Spleen (tissue), 7 donors: ENCODE measurements at regions not wholly inside any gene's neighbourhood (a gene's known extent, or its start where the extent isn't known, plus 50 kb on each side); places are given as distances from the start of the nearest gene placed in this dataset.

Experiments used
- CTCF ChIP-seq, 11 experiments: fragments of 200-600 bp in 7 of 11; fragments of 450-650 bp in 4 of 11; sonication (generic) in 4 of 11; IDR thresholded peaks in 8 of 11; conservative IDR thresholded peaks in 3 of 11; 1 replicate in 7 of 11; 2 replicates in 4 of 11; pipeline versions ENCODE4 v1.4.0 to v1.8.0; 2016 to 2021; ENCODE audit warnings: antibody characterized with exemption in 11 of 11, inconsistent platforms in 4 of 11, mild to moderate bottlenecking in 1 of 11
- POLR2A ChIP-seq, 3 donors: fragments of 450-650 bp; IDR thresholded peaks; one replicate each; pipeline ENCODE4 v1.5.1; 2017; ENCODE audit warnings: antibody characterized with exemption in 3 of 3, mild to moderate bottlenecking in 1 of 3
- donor health status: DM: no; HTN: no; CAD: no; lungs with moderate emphysema.
- donor health status: DM: no; HTN: no; CAD: no.
- donor health status: DM: no; HTN: no; CAD: no.

- TF ChIP-seq CTCF (IDR thresholded peaks at IDR 0.05 in 8 of 11, conservative IDR thresholded peaks at IDR 0.05 in 3 of 11) (no peak), POLR2A (IDR thresholded peaks at IDR 0.05) (no peak)
Measured at GRCh38 chr7:47691988-47692387, 110.1 kb upstream of the TNS3 start.
